ENCODE measurements at regions not wholly inside any gene's neighbourhood (a gene's known extent, or its start where the extent isn't known, plus 50 kb on each side); places are given as distances from the start of the nearest gene placed in this dataset.
A peak's percentile ranks its signal among the peaks of the same experiment; 100 is the strongest.

- Histone ChIP-seq H3K27me3 (ENCODE audit: low read depth) (no peaks in the 10 kb centered on the region), H3K27ac (replicated peaks) (peak overlapping the region; percentile 83), H3K4me1 (peaks cover 26% of the 10 kb centered on the region), H3K4me3 (no peak overlapping the region), H3K36me3 (no peaks in the 10 kb centered on the region), H3K9me3 (replicated peaks) (peaks cover 1% of the 10 kb centered on the region)
- no peak for DNase-seq
- intact Hi-C loops (cut with micrococcal nuclease): no loop called here
- TF ChIP-seq CTCF (IDR thresholded peaks at IDR 0.05; ENCODE audit: borderline replicate concordance): no peak
These were observed 60.2 kb upstream of the STXBP6 start for GRCh38 chr14:25110106-25110505.

GRCh38 chr14:25108959-25109358 lies 59.0 kb upstream of the STXBP6 start:
- no peaks in the 10 kb centered on the region for H3K9me3 ChIP-seq (replicated peaks)
- peak overlapping the region; percentile 83 for H3K27ac ChIP-seq (replicated peaks)
- H3K4me1 ChIP-seq: peaks cover 26% of the 10 kb centered on the region
- DNase-seq: no peak
- no peaks in the 10 kb centered on the region for H3K27me3 ChIP-seq (ENCODE audit: low read depth)
- no peak for TF ChIP-seq CTCF (IDR thresholded peaks at IDR 0.05; ENCODE audit: borderline replicate concordance)
- H3K36me3 ChIP-seq: no peaks in the 10 kb centered on the region
- intact Hi-C loops (cut with micrococcal nuclease): no loop called here
- H3K4me3 ChIP-seq: no peak overlapping the region

- Histone ChIP-seq H3K27me3 (ENCODE audit: low read depth) (no peaks in the 10 kb centered on the region), H3K36me3 (no peaks in the 10 kb centered on the region), H3K27ac (replicated peaks) (no peak overlapping the region), H3K4me1 (peaks cover 26% of the 10 kb centered on the region), H3K4me3 (no peak overlapping the region), H3K9me3 (replicated peaks) (no peaks in the 10 kb centered on the region)
- no peak for TF ChIP-seq CTCF (IDR thresholded peaks at IDR 0.05; ENCODE audit: borderline replicate concordance)
- DNase-seq: no peak
- intact Hi-C loops (cut with micrococcal nuclease): no loop called here
These were observed 58.3 kb upstream of the STXBP6 start for GRCh38 chr14:25108291-25108690.

- intact Hi-C loops (cut with micrococcal nuclease): no loop called here
- Histone ChIP-seq H3K4me1 (peaks cover 6% of the 10 kb centered on the region), H3K36me3 (no peaks in the 10 kb centered on the region), H3K9me3 (replicated peaks) (peaks cover 4% of the 10 kb centered on the region), H3K27me3 (ENCODE audit: low read depth) (no peaks in the 10 kb centered on the region), H3K4me3 (no peak overlapping the region), H3K27ac (replicated peaks) (no peak overlapping the region)
- TF ChIP-seq CTCF (IDR thresholded peaks at IDR 0.05; ENCODE audit: borderline replicate concordance): no peak
- DNase-seq: no peak
These were observed 53.9 kb upstream of the STXBP6 start for GRCh38 chr14:25103820-25104219.

- Histone ChIP-seq H3K27ac (replicated peaks) (no peak overlapping the region), H3K4me3 (no peak overlapping the region), H3K4me1 (peaks cover under 1% of the 10 kb centered on the region), H3K9me3 (replicated peaks) (peaks cover 4% of the 10 kb centered on the region), H3K36me3 (no peaks in the 10 kb centered on the region), H3K27me3 (ENCODE audit: low read depth) (no peaks in the 10 kb centered on the region)
- no peak for TF ChIP-seq CTCF (IDR thresholded peaks at IDR 0.05; ENCODE audit: borderline replicate concordance)
- intact Hi-C loops (cut with micrococcal nuclease): no loop called here
- DNase-seq: no peak
These were observed 53.3 kb upstream of the STXBP6 start for GRCh38 chr14:25103271-25103670.

GRCh38 chr14:25102788-25103187 lies 52.8 kb upstream of the STXBP6 start:
- no peak for DNase-seq
- Histone ChIP-seq H3K4me3 (no peak overlapping the region), H3K36me3 (no peaks in the 10 kb centered on the region), H3K27ac (replicated peaks) (no peak overlapping the region), H3K9me3 (replicated peaks) (peaks cover 4% of the 10 kb centered on the region), H3K4me1 (no peaks in the 10 kb centered on the region), H3K27me3 (ENCODE audit: low read depth) (no peaks in the 10 kb centered on the region)
- intact Hi-C loops (cut with micrococcal nuclease): no loop called here
- no peak for TF ChIP-seq CTCF (IDR thresholded peaks at IDR 0.05; ENCODE audit: borderline replicate concordance)
